ENCODE measurements at regions not wholly inside any gene's neighbourhood (a gene's known extent, or its start where the extent isn't known, plus 50 kb on each side); places are given as distances from the start of the nearest gene placed in this dataset.

- Mint-ChIP-seq H3K27me3 (ENCODE audit: low read depth) (peaks cover 13% of the 10 kb centered on the region), H3K4me1 (ENCODE audit: low read depth) (no peaks in the 10 kb centered on the region), H3K4me3 (no peak overlapping the region), H3K9me3 (peaks cover 11% of the 10 kb centered on the region), H3K36me3 (ENCODE audit: insufficient read depth) (no peaks in the 10 kb centered on the region)
- DNase-seq: no peak
- no peak for ATAC-seq
Observed at GRCh38 chr5:67605730-67606585, 409.4 kb upstream of the CD180 start.

GRCh38 chr5:67591491-67591890 is 394.9 kb upstream of the CD180 start:
- no peaks in the 10 kb centered on the region for H3K4me1 Mint-ChIP-seq (ENCODE audit: low read depth)
- peaks cover 3% of the 10 kb centered on the region for H3K9me3 Mint-ChIP-seq
- no peaks in the 10 kb centered on the region for H3K27me3 Mint-ChIP-seq (ENCODE audit: low read depth)
- DNase-seq: no peak
- H3K36me3 Mint-ChIP-seq (ENCODE audit: insufficient read depth): no peaks in the 10 kb centered on the region
- no peak overlapping the region for H3K4me3 Mint-ChIP-seq
- no peak for ATAC-seq

GRCh38 chr5:67588389-67588788 is 391.8 kb upstream of the CD180 start:
- DNase-seq: no peak
- ATAC-seq: no peak
- no peaks in the 10 kb centered on the region for H3K4me1 Mint-ChIP-seq (ENCODE audit: low read depth)
- H3K27me3 Mint-ChIP-seq (ENCODE audit: low read depth): no peaks in the 10 kb centered on the region
- no peak overlapping the region for H3K4me3 Mint-ChIP-seq
- no peaks in the 10 kb centered on the region for H3K36me3 Mint-ChIP-seq (ENCODE audit: insufficient read depth)
- H3K9me3 Mint-ChIP-seq: peaks cover 1% of the 10 kb centered on the region

- no peak for ATAC-seq
- Mint-ChIP-seq H3K4me1 (ENCODE audit: low read depth) (no peaks in the 10 kb centered on the region), H3K4me3 (no peak overlapping the region), H3K9me3 (no peaks in the 10 kb centered on the region), H3K36me3 (ENCODE audit: insufficient read depth) (no peaks in the 10 kb centered on the region), H3K27me3 (ENCODE audit: low read depth) (no peaks in the 10 kb centered on the region)
- DNase-seq: no peak
Observed at GRCh38 chr5:67581203-67581602, 384.6 kb upstream of the CD180 start.

- Mint-ChIP-seq H3K27me3 (ENCODE audit: low read depth) (peaks cover 3% of the 10 kb centered on the region), H3K9me3 (peaks cover 13% of the 10 kb centered on the region), H3K36me3 (ENCODE audit: insufficient read depth) (no peaks in the 10 kb centered on the region), H3K4me3 (no peak overlapping the region), H3K4me1 (ENCODE audit: low read depth) (no peaks in the 10 kb centered on the region)
- DNase-seq (no peak), ATAC-seq (no peak)
Observed at GRCh38 chr5:67578011-67578410, 381.4 kb upstream of the CD180 start.

DNA sequence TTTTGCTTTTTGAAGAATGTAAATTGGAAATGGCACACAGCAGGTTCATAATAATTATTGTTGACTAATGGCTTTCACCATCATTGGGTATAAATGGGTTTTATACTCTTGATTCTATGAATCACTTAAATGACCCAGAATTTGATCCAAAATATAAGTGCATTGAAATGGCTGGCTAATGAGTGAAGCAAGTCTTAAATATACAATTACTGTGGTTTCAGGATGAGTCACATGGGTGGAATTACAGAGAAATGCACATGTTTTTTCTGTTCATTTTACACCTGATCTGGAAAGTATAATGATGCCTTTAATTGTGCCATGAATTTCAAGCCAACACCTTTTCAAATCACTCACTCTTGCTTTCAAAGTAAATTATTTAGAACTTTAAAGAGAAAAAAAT is 380.8 kb upstream of the CD180 start:
- peaks cover 17% of the 10 kb centered on the region for H3K9me3 Mint-ChIP-seq
- no peaks in the 10 kb centered on the region for H3K4me1 Mint-ChIP-seq (ENCODE audit: low read depth)
- H3K27me3 Mint-ChIP-seq (ENCODE audit: low read depth): peaks cover 3% of the 10 kb centered on the region
- ATAC-seq (no peak), DNase-seq (no peak)
- no peak overlapping the region for H3K4me3 Mint-ChIP-seq
- H3K36me3 Mint-ChIP-seq (ENCODE audit: insufficient read depth): no peaks in the 10 kb centered on the region

DNA sequence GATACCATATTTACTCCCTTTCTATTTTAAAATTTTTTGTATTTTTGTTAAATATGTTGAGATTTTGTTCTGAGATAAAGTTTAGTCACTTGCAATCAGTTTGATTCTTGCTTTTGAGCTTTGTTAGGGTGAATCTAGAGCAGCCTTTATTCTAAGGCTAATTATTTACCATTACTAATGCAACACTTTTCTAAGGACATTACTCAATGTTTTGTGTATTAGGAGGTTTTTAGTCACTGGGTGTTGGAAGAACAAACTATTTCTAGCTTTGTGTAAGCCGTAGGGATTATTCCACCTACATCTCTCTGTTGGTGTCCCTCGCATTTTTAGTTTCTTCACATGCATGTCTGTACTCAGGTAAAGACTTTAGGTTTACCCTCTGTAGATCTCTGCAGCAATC is 379.5 kb upstream of the CD180 start:
- Mint-ChIP-seq H3K4me3 (no peak overlapping the region), H3K4me1 (ENCODE audit: low read depth) (no peaks in the 10 kb centered on the region), H3K9me3 (peaks cover 23% of the 10 kb centered on the region), H3K27me3 (ENCODE audit: low read depth) (peaks cover 3% of the 10 kb centered on the region), H3K36me3 (ENCODE audit: insufficient read depth) (no peaks in the 10 kb centered on the region)
- ATAC-seq (no peak), DNase-seq (no peak)

GRCh38 chr5:67575087-67575486 is 378.5 kb upstream of the CD180 start:
- Mint-ChIP-seq H3K4me3 (no peak overlapping the region), H3K36me3 (ENCODE audit: insufficient read depth) (no peaks in the 10 kb centered on the region), H3K27me3 (ENCODE audit: low read depth) (peaks cover 3% of the 10 kb centered on the region), H3K9me3 (peaks cover 23% of the 10 kb centered on the region), H3K4me1 (ENCODE audit: low read depth) (no peaks in the 10 kb centered on the region)
- no peak for DNase-seq
- no peak for ATAC-seq

- Mint-ChIP-seq H3K27me3 (ENCODE audit: low read depth) (no peaks in the 10 kb centered on the region), H3K9me3 (peaks cover 20% of the 10 kb centered on the region), H3K36me3 (ENCODE audit: insufficient read depth) (no peaks in the 10 kb centered on the region), H3K4me3 (no peak overlapping the region), H3K4me1 (ENCODE audit: low read depth) (no peaks in the 10 kb centered on the region)
- no peak for DNase-seq
- ATAC-seq: no peak
Observed at GRCh38 chr5:67561151-67561932, 364.7 kb upstream of the CD180 start.

DNA sequence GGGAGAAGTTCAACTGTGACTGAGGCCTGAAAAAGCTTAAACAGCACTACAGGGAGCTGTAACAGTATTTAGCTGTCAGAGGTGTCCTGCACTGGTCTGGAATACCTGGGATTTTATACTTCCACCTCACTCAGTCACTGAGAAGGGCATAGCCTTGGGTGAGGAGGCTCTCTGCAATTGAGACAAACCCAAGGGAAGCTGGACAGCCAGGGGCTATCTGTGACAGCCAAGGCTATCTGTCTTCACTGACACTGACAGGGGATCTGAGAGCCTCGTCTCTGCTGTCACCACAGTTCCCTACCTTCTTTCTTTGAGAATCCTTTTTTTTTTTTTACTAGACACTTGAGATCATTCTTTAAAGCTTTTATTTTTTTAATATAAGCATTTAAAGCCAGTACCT is 356.2 kb upstream of the CD180 start:
- no peaks in the 10 kb centered on the region for H3K9me3 Mint-ChIP-seq
- no peaks in the 10 kb centered on the region for H3K27me3 Mint-ChIP-seq (ENCODE audit: low read depth)
- ATAC-seq (no peak), DNase-seq (no peak)
- H3K4me3 Mint-ChIP-seq: no peak overlapping the region
- peaks cover 8% of the 10 kb centered on the region for H3K4me1 Mint-ChIP-seq (ENCODE audit: low read depth)
- H3K36me3 Mint-ChIP-seq (ENCODE audit: insufficient read depth): no peaks in the 10 kb centered on the region

DNA sequence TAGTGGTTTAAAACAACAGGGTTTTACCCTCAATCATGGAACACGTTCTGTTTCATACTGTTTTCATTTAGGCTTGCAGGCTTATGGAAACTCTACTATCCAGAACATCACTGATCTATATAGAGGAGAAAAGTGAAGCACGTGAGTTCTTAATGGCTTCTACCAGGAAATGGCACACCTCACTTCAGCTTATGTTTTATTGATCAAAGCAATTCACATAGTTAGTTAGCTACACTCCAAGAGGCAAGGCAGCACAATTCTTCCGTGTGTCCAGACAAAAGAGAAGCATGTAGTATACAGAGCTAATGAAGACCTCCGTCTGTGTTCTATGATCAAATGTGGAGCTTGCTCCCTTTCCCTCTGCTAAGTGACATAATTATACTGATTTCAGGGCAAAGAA is 353.3 kb upstream of the CD180 start:
- Mint-ChIP-seq H3K4me3 (no peak overlapping the region), H3K9me3 (peaks cover 3% of the 10 kb centered on the region), H3K27me3 (ENCODE audit: low read depth) (no peaks in the 10 kb centered on the region), H3K4me1 (ENCODE audit: low read depth) (peaks cover 10% of the 10 kb centered on the region), H3K36me3 (ENCODE audit: insufficient read depth) (no peaks in the 10 kb centered on the region)
- ATAC-seq: no peak
- no peak for DNase-seq

GRCh38 chr5:67549296-67549618 is 352.7 kb upstream of the CD180 start:
- Mint-ChIP-seq H3K4me3 (no peak overlapping the region), H3K4me1 (ENCODE audit: low read depth) (peaks cover 10% of the 10 kb centered on the region), H3K27me3 (ENCODE audit: low read depth) (no peaks in the 10 kb centered on the region), H3K9me3 (peaks cover 4% of the 10 kb centered on the region), H3K36me3 (ENCODE audit: insufficient read depth) (no peaks in the 10 kb centered on the region)
- ATAC-seq (no peak), DNase-seq (no peak)

DNA sequence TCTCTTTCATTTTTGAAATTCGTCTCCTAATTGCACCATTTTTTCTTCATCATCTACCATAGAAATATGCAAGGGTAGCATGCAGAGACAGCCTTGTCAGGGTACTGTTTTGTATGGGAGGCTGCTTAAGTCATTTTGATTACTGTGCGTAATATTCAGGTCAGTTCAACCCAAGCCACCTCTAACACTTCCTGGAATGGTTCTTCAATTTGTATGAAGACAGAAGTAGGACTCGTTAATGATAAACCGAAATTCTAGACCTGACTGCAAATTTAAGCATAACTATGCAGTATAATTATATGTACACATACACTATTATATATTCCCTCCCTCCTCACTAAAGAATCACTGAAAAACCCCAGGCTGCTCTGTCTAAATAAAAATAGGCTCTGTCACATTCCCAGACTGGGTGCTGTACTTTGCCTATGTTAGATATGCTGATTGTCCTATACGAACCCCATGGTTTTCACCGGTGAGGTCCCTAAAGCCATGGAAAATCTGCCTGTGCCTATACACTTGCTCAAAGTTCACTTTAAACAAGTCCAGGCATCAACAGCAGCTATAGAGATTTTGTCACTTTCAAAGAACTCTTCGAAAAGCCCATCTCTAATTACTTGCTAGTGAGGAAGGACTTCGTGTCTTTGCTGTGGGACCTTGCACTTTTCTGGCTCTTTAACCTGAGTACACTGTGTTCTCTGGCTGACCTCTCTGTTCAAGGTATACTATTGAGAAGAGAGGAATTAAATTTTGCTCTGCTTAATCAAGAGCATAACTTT is 352.1 kb upstream of the CD180 start:
- peak overlapping the region; percentile 37 for H3K4me3 Mint-ChIP-seq
- ATAC-seq (no peak), DNase-seq (no peak)
- H3K27me3 Mint-ChIP-seq (ENCODE audit: low read depth): no peaks in the 10 kb centered on the region
- no peaks in the 10 kb centered on the region for H3K36me3 Mint-ChIP-seq (ENCODE audit: insufficient read depth)
- H3K9me3 Mint-ChIP-seq: peaks cover 4% of the 10 kb centered on the region
- peaks cover 10% of the 10 kb centered on the region for H3K4me1 Mint-ChIP-seq (ENCODE audit: low read depth)

GRCh38 chr5:67547682-67548081 is 351.1 kb upstream of the CD180 start:
- Mint-ChIP-seq H3K4me1 (ENCODE audit: low read depth) (peaks cover 10% of the 10 kb centered on the region), H3K4me3 (no peak overlapping the region), H3K27me3 (ENCODE audit: low read depth) (no peaks in the 10 kb centered on the region), H3K9me3 (peaks cover 4% of the 10 kb centered on the region), H3K36me3 (ENCODE audit: insufficient read depth) (no peaks in the 10 kb centered on the region)
- DNase-seq (no peak), ATAC-seq (no peak)

Measured in activated T-cell treated with anti-CD3 and anti-CD28 coated beads, Interleukin-2, amount 50 U/mL, for 4 hours (primary cell).